Fibroblast of lung (primary cell): ENCODE measurements at regions not wholly inside any gene's neighbourhood (a gene's known extent, or its start where the extent isn't known, plus 50 kb on each side); places are given as distances from the start of the nearest gene placed in this dataset.

Experiments
- CTCF ChIP-seq, 2 donors: IDR thresholded peaks in 1 of 2; conservative IDR thresholded peaks in 1 of 2; 1 replicate in 1 of 2; 2 replicates in 1 of 2; pipeline ENCODE4 v1.5.1; 2011 to 2012; ENCODE audit warnings: low read length in 2 of 2, control low read depth in 1 of 2, inconsistent platforms in 1 of 2, low read depth in 1 of 2, mild to moderate bottlenecking in 1 of 2
- EZH2 ChIP-seq: IDR thresholded peaks from 2 replicates; pipeline ENCODE4 v1.5.1; 2012; ENCODE audit warnings: low read length, control low read depth, mild to moderate bottlenecking; ENCODE audit errors: missing control alignments

- TF ChIP-seq CTCF (conservative IDR thresholded peaks at IDR 0.05 in 1 of 2, IDR thresholded peaks at IDR 0.05 in 1 of 2; ENCODE audit: low read depth in 1 of 2, low read length in 2 of 2) (no peak), EZH2 (no peak)
Observed at GRCh38 chr18:2330764-2331163, 240.5 kb downstream of the METTL4 start.
